ENCODE measurements at regions not wholly inside any gene's neighbourhood (a gene's known extent, or its start where the extent isn't known, plus 50 kb on each side); places are given as distances from the start of the nearest gene placed in this dataset.

DNA sequence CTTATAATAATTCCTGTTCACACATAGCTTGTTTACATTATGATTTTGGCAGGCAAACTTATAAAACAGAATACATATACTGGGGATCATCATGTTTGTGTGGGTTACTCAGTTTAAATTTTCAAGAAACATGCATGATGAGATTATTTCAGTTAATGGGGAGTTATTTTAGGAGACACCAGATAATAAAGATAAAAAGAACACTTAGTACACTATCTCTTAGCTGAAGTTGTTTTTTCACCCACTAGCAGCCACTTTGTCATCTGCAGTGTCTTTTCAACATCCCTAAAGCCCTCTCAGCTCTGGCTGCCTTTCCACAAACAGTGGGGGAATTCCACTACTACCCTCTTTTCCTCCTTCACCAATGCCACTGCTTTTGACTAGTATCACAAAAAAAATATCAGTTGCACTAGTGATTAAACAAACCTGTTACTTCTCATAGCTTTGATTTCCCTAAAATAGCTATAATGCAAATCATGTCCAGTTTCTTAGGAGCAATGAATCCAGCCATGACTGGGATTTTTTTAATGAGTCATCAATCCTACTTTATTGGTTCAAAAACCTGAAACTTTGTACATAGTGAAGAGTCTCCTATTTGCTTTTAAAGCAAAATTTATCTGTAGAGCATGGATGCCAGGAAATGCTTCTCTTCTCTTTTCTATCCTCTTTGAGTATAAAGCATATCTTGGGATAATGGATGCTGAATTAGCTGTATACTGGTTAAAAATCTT, 156.7 kb upstream of the TFPI start:
- Mint-ChIP-seq H3K4me3 (no peak overlapping the region), H3K36me3 (no peaks in the 10 kb centered on the region), H3K27ac (no peak overlapping the region), H3K4me1 (no peaks in the 10 kb centered on the region), H3K27me3 (ENCODE audit: low read depth in 3 of 3) (no peaks in the 10 kb centered on the region), H3K9me3 (peaks cover 0 to 3% (median 0%) of the 10 kb centered on the region in 7 donors)
- no peaks in the 10 kb centered on the region for H3K36me3 ChIP-seq (replicated peaks in 1 of 2; ENCODE audit: control insufficient read depth in 1 of 2, insufficient read depth in 2 of 2, low read length in 2 of 2)
- no peak overlapping the region for H2AFZ ChIP-seq (ENCODE audit: insufficient read depth, low read depth, low read length, poor library complexity, severe bottlenecking)
- no peak overlapping the region for H3K4me2 ChIP-seq (replicated peaks; ENCODE audit: extremely low read depth, low read length, poor library complexity, severe bottlenecking)
- no peak overlapping the region for H3K4me3 ChIP-seq (replicated peaks in 1 of 3; ENCODE audit: low read depth in 2 of 3, low read length in 3 of 3)
- H3K4me1 ChIP-seq (ENCODE audit: control insufficient read depth in 1 of 2, insufficient read depth in 2 of 2, low read length in 2 of 2): no peaks in the 10 kb centered on the region
- H3K9me3 ChIP-seq (replicated peaks in 1 of 2; ENCODE audit: control insufficient read depth in 1 of 2, insufficient read depth in 1 of 2, low read length in 2 of 2): no peaks in the 10 kb centered on the region
- no peaks in the 10 kb centered on the region for H3K27me3 ChIP-seq (ENCODE audit: control insufficient read depth in 2 of 2, insufficient read depth in 2 of 2, low read length in 2 of 2)
- H3K9ac ChIP-seq (ENCODE audit: insufficient read depth, low read length, poor library complexity, severe bottlenecking): no peak overlapping the region
- no peak for DNase-seq
- TF ChIP-seq, protein P1, sequence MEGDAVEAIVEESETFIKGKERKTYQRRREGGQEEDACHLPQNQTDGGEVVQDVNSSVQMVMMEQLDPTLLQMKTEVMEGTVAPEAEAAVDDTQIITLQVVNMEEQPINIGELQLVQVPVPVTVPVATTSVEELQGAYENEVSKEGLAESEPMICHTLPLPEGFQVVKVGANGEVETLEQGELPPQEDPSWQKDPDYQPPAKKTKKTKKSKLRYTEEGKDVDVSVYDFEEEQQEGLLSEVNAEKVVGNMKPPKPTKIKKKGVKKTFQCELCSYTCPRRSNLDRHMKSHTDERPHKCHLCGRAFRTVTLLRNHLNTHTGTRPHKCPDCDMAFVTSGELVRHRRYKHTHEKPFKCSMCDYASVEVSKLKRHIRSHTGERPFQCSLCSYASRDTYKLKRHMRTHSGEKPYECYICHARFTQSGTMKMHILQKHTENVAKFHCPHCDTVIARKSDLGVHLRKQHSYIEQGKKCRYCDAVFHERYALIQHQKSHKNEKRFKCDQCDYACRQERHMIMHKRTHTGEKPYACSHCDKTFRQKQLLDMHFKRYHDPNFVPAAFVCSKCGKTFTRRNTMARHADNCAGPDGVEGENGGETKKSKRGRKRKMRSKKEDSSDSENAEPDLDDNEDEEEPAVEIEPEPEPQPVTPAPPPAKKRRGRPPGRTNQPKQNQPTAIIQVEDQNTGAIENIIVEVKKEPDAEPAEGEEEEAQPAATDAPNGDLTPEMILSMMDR (IDR thresholded peaks at IDR 0.05): no peak
- H4K20me1 ChIP-seq (ENCODE audit: insufficient read depth, low read length): no peaks in the 10 kb centered on the region
- no peaks in the 10 kb centered on the region for H3K79me2 ChIP-seq (ENCODE audit: insufficient read depth, low read length)
- no peak overlapping the region for H3K27ac ChIP-seq (ENCODE audit: low read depth in 1 of 2, low read length in 2 of 2)
- intact Hi-C loops (cut with micrococcal nuclease): no loop called here

DNA sequence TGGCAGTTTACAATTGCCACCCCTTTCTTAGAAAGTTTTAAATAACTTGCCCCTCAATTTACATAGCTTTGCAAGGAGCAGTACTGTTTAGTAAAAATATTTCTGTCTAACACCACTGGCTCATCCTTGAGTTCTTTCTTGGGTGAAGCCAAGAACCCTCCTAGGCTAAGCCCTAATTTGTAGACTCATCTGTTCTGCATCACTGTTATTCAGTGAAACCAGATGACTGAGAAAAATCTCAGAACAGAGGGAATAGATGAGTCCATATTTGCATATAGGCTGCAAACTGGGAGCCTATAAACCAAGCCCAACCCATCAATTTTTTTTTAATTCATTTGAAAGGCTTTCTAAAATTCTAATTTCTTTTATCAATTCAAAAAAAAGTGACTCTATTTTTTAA, 161.4 kb upstream of the TFPI start:
- Mint-ChIP-seq H3K4me1 (no peaks in the 10 kb centered on the region), H3K9me3 (peaks cover 0 to 5% (median 0%) of the 10 kb centered on the region in 7 donors), H3K27me3 (ENCODE audit: low read depth in 3 of 3) (no peaks in the 10 kb centered on the region), H3K4me3 (no peak overlapping the region), H3K36me3 (no peaks in the 10 kb centered on the region), H3K27ac (no peak overlapping the region)
- Histone ChIP-seq H3K27ac (ENCODE audit: low read depth in 1 of 2, low read length in 2 of 2) (no peak overlapping the region), H3K36me3 (replicated peaks in 1 of 2; ENCODE audit: control insufficient read depth in 1 of 2, insufficient read depth in 2 of 2, low read length in 2 of 2) (no peaks in the 10 kb centered on the region), H3K4me2 (replicated peaks; ENCODE audit: extremely low read depth, low read length, poor library complexity, severe bottlenecking) (no peak overlapping the region), H3K9ac (ENCODE audit: insufficient read depth, low read length, poor library complexity, severe bottlenecking) (no peak overlapping the region), H3K4me3 (replicated peaks in 1 of 3; ENCODE audit: low read depth in 2 of 3, low read length in 3 of 3) (no peak overlapping the region), H3K4me1 (ENCODE audit: control insufficient read depth in 1 of 2, insufficient read depth in 2 of 2, low read length in 2 of 2) (no peaks in the 10 kb centered on the region), H2AFZ (ENCODE audit: insufficient read depth, low read depth, low read length, poor library complexity, severe bottlenecking) (no peak overlapping the region), H3K79me2 (ENCODE audit: insufficient read depth, low read length) (no peaks in the 10 kb centered on the region), H3K9me3 (replicated peaks in 1 of 2; ENCODE audit: control insufficient read depth in 1 of 2, insufficient read depth in 1 of 2, low read length in 2 of 2) (no peaks in the 10 kb centered on the region), H4K20me1 (ENCODE audit: insufficient read depth, low read length) (no peaks in the 10 kb centered on the region), H3K27me3 (ENCODE audit: control insufficient read depth in 2 of 2, insufficient read depth in 2 of 2, low read length in 2 of 2) (no peaks in the 10 kb centered on the region)
- intact Hi-C loops (cut with micrococcal nuclease): no loop called here
- TF ChIP-seq, protein P1 (IDR thresholded peaks at IDR 0.05): no peak
- no peak for DNase-seq

All from CD14-positive monocyte (primary cell).